CD4-positive, alpha-beta T cell treated with Interleukin-6 for 4 hours (primary cell): ENCODE measurements at regions not wholly inside any gene's neighbourhood (a gene's known extent, or its start where the extent isn't known, plus 50 kb on each side); places are given as distances from the start of the nearest gene placed in this dataset.
A peak's percentile ranks its signal among the peaks of the same experiment; 100 is the strongest.
"Not testable (repeated sequence)": the region's sequence is repeated elsewhere in the genome, so short reads cannot be mapped to it uniquely, and the experiment has no call there.

Experiments used
- DNase-seq: peaks from one replicate; pipeline ENCODE4 v3.0.0-alpha.2; 2020; ENCODE audit warnings: mixed read lengths

DNA sequence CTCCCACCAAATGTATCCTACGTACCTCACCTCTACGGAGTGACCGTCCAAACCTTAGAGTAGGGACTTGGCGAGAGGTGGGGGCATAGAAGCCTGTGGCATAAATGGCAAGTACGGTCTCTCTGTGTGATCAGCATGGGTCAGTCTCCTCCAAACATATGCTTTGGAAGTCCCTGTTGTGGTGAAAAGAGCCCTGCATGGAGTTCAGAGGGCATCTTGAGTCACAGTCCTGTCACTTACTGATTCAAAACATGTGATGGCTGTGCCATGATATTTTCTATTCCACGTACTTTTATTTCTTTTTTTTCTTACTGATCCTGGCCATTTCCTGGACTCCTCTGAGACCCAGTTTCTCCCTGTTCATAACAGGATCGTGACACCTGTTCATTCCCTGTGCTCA, 67.5 kb upstream of the CEP85L start:
- DNase-seq, result no peak

GRCh38 chr6:118718297-118718696, 66.9 kb upstream of the CEP85L start:
- no peak for DNase-seq

- no peak for DNase-seq
These were observed 65.7 kb upstream of the CEP85L start for GRCh38 chr6:118717106-118717505.

DNA sequence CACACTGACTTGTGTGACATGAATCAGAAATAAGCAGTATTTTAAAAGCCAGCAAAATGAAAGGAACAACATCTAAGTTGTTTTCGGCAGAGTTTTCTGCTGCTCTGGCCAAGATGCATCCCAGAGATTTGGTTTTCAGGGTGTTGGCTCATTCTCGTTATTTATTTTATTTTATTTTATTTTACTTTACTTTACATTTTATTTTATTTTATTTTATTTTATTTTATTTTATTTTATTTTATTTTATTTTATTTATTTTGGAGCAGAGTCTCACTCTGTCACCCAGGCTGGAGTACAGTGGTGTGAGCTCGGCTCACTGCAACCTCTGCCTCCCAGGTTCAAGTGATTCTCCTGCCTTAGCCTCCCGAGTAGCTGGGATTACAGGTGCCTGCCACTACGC, 64.5 kb upstream of the CEP85L start:
- DNase-seq, result not testable (repeated sequence)

GRCh38 chr6:118715376-118715775, 64.0 kb upstream of the CEP85L start:
- no peak for DNase-seq

- no peak for DNase-seq
These were observed 63.4 kb upstream of the CEP85L start for GRCh38 chr6:118714756-118715155.

- no peak for DNase-seq
These were observed 61.6 kb upstream of the CEP85L start for GRCh38 chr6:118712969-118713368.

DNA sequence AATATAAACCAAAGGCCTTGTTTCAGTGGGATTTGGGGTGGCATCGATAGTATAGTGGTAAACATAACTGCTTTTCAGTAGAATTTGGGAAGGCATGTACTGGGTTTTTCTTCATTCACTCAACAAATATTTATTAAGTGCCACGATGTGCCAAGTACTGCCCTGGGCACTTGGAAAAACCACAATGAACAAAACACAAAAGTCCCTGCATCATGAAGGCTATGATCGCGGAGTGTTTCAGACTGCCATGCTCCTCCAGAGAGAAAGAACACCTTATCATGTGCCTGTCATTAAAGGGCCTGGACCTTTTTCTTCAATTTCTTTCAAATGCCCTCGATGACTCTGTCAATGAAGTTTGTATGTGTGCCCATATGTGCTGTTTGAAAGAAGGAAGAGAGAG, 59.2 kb upstream of the CEP85L start:
- DNase-seq, result no peak

- DNase-seq, result peak; percentile 80
These were observed 58.5 kb upstream of the CEP85L start for GRCh38 chr6:118709859-118710350.

GRCh38 chr6:118708744-118709143, 57.4 kb upstream of the CEP85L start:
- no peak for DNase-seq

GRCh38 chr6:118708055-118708454, 56.7 kb upstream of the CEP85L start:
- DNase-seq, result peak; percentile 55

DNA sequence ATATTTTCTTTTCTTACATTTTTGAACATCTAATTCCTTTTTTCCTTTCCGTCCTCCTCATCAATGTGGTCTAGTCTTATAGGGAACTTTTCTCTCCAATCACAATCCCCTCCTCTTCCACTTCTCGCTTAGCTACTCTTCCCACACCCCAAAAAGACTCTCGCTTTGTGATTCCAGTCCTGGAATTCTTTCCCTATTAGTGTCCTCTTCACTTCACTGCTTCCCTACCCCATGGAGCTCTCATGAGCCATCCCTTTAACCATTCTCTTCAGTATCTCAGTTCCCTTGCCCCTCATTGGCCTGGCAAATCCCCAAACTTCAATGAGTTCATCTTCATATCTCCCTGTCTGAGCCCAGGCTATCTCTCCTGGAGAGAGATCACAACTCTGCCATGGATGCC, 55.3 kb upstream of the CEP85L start:
- DNase-seq, result no peak

DNA sequence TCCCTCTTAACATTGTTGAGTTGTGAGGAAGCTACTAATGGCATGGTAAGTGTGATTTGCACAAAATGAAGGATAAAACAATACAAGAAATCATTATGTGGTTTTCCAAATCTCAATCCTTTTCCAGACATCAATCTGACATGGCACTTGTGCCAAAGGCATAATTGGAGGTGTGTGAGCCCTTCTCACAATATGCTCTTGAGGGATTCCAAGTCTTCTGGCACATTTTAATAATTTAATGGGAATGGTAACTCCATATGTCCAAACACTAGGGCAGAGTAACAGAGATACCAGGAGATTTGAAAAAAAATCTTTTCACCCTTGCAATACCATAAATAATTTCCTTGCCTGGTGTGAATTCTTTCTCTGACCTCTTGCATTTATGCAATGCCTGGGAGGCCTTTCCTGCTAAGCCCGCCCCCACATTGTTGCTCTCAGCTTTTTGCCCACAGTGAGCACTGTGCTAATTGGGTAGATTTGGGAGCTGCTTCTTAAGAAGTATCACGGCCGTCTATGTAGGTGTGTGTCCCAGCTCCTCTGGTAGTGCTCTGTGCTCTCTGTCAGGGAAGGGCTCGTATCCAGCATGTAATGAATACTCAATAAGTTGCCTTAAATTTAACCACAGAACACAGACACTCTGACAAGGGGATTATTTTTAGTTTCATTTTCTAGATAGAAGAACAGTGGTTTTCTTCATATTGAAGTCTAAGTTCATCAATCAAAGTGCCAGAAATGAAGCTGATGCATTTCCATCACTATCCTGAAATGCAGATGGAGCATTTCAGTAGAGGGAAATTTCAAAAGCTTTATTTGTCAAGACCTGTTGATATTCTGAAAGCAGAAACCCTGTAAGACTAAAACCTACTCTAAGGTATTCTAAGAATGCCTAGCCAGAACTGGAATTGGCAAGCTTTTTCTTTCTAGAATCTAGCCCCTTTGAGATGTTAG, 54.4 kb upstream of the CEP85L start:
- DNase-seq, result peak; percentile 33

DNA sequence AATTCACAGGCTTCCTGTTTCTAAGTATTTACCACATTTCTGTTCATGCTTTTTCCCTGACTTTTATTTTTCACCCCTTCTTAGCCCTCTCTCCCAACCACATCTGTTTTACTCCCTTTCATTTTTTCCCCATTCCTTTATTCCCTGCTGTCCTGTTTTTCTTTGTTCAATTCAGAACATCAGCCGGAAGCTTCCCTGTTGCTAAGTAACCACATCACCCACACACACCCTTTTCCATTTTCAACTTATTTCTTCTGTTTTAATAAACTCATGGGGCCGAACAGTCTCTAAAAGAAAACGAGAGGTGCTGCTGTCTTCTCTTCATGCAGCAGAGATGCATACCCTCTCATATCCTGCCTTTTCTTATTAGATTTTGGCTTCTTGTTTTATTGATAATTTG, 53.5 kb upstream of the CEP85L start:
- DNase-seq, result no peak

- DNase-seq, result not testable (repeated sequence)
These were observed 49.9 kb upstream of the CEP85L start for GRCh38 chr6:118701260-118701659.
